ENCODE measurements at regions not wholly inside any gene's neighbourhood (a gene's known extent, or its start where the extent isn't known, plus 50 kb on each side); places are given as distances from the start of the nearest gene placed in this dataset.

DNA sequence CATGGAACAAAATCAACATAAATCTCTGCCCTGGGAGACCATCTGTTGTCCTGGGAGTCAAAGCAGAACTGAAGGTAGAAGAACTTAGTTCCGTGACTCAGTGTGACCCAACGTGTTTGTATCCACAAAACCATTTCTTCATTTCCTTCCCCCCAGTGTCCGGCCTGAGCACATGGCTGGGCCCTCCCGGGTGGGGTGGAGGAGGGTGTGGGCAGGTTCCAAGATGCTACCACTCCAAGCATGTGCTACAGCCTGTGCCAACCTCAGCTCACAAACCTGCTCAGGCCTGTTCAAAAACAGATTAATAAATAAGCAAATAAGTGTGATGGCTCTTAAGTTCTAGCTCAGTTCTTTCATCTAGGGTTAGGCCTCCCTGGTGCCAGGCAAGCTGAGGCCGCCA, 55.3 kb downstream of the SHANK2 start:
- DNase-seq (ENCODE audit: low read depth in 1 of 2, low spot score in 2 of 2), result no peak
- H2AK5ac ChIP-seq (ENCODE audit: low read depth, low read length), result no peak overlapping the region
- no peaks in the 10 kb centered on the region for H3K9me3 ChIP-seq (ENCODE audit: insufficient read depth in 2 of 2, low read depth in 1 of 2, low read length in 1 of 2)
- H4K91ac ChIP-seq (replicated peaks; ENCODE audit: insufficient read length, low read length), result no peak overlapping the region
- no peak overlapping the region for H3K4me3 ChIP-seq (ENCODE audit: extremely low read depth in 1 of 4, insufficient read depth in 2 of 4, low read depth in 3 of 4, low read length in 4 of 4)
- no peak overlapping the region for H3K27ac ChIP-seq (ENCODE audit: low read depth, low read length)
- H2BK5ac ChIP-seq (ENCODE audit: low read depth, low read length), result no peak overlapping the region
- H4K5ac ChIP-seq (ENCODE audit: insufficient read length, low read depth, low read length), result no peak overlapping the region
- no peak overlapping the region for H2BK12ac ChIP-seq (ENCODE audit: low read depth, low read length)
- no peak overlapping the region for H2BK120ac ChIP-seq (replicated peaks; ENCODE audit: low read depth, low read length)
- H4K8ac ChIP-seq (ENCODE audit: extremely low read depth, insufficient read depth, low read length), result no peak overlapping the region
- H3K14ac ChIP-seq (ENCODE audit: insufficient read length), result no peak overlapping the region
- peaks cover 0 to 2% (median 0%) of the 10 kb centered on the region in 4 experiments; a peak in 4 of 8 replicates for H3K36me3 ChIP-seq (ENCODE audit: control insufficient read depth in 2 of 4, insufficient read depth in 4 of 4, low read length in 3 of 4)
- no peak overlapping the region for H3K4ac ChIP-seq (replicated peaks; ENCODE audit: insufficient read length, low read depth, low read length)
- peaks cover 0 to 51% of the 10 kb centered on the region in 2 experiments; a peak in 2 of 4 replicates for H3K79me2 ChIP-seq (ENCODE audit: control insufficient read depth in 1 of 2, insufficient read depth in 2 of 2, low read length in 2 of 2)
- no peak overlapping the region for H3K4me2 ChIP-seq (ENCODE audit: insufficient read depth in 1 of 2, low read depth in 2 of 2, low read length in 2 of 2)
- ChIA-PET CTCF (ENCODE audit: partially characterized antibody) (interaction anchor here (1.3 to 2.2 kb wide), 2 partner anchors 27 to 76 kb away, joined by 3 to 6 read pairs; no protein-coding TSS in a partner anchor), POLR2A (ENCODE audit: partially characterized antibody) (interaction anchor here (1.5 kb wide), 1 partner anchor 46 kb away, joined by 4 read pairs; no protein-coding TSS in a partner anchor)
- H2AFZ ChIP-seq (ENCODE audit: low read length), result no peak overlapping the region
- H3K79me1 ChIP-seq (ENCODE audit: low read depth, low read length), result peaks cover 20% of the 10 kb centered on the region
- no peak overlapping the region for H3K9ac ChIP-seq (replicated peaks in 1 of 4; ENCODE audit: extremely low read depth in 1 of 4, low read depth in 3 of 4, low read length in 3 of 4)
- H3K23ac ChIP-seq (ENCODE audit: insufficient read length), result no peak overlapping the region
- H2BK15ac ChIP-seq (ENCODE audit: low read length), result no peak overlapping the region
- no peak overlapping the region for H3K56ac ChIP-seq (replicated peaks; ENCODE audit: insufficient read length, low read depth, low read length)
- no peaks in the 10 kb centered on the region for H3K23me2 ChIP-seq (ENCODE audit: low read depth, low read length)
- no peak overlapping the region for H2BK20ac ChIP-seq (ENCODE audit: low read length)
- H3K27me3 ChIP-seq (replicated peaks in 1 of 4; ENCODE audit: control insufficient read depth in 3 of 4, extremely low read depth in 1 of 4, insufficient read depth in 3 of 4, low read length in 3 of 4), result no peaks in the 10 kb centered on the region
- H3K18ac ChIP-seq (ENCODE audit: extremely low read depth, low read length), result no peak overlapping the region
- no peak for FAIRE-seq
- no peaks in the 10 kb centered on the region; a peak in 3 of 7 replicates for H3K4me1 ChIP-seq (replicated peaks in 1 of 4; ENCODE audit: control insufficient read depth in 3 of 4, insufficient read depth in 4 of 4, low read length in 3 of 4)
- 92% methylated on average over 5 of the region's 5 CpGs; no CpG with 5 or more reads in 1 of the 2 experiments for WGBS, 2 experiments (ENCODE audit: extremely low coverage in 1 of 2, insufficient coverage in 1 of 2, insufficient read length in 1 of 2, insufficient replicate concordance in 2 of 2, low coverage in 1 of 2, low lambda C conversion rate in 2 of 2, missing lambda C conversion rate in 1 of 2)
- peaks cover 9 to 12% of the 10 kb centered on the region in 2 experiments for H4K20me1 ChIP-seq (replicated peaks in 1 of 2; ENCODE audit: control insufficient read depth in 1 of 2, insufficient read depth in 2 of 2, low read length in 2 of 2)
- TF ChIP-seq YY1 (IDR thresholded peaks at IDR 0.05; ENCODE audit: low read depth, low read length), result no peak

Measured in H1 (cell line).